Retinal pigment epithelial cell (primary cell): ENCODE measurements at regions not wholly inside any gene's neighbourhood (a gene's known extent, or its start where the extent isn't known, plus 50 kb on each side); places are given as distances from the start of the nearest gene placed in this dataset.

ENCODE experiments used
- DNase-seq: peaks from one replicate; pipeline ENCODE4 v3.0.0-alpha.2; 2010; ENCODE audit warnings: low read depth
- H3K4me3 ChIP-seq: 2 replicates; pipeline ENCODE4 v1.5.1; 2011; ENCODE audit warnings: mild to moderate bottlenecking, low read length, control low read depth, moderate library complexity
- TF ChIP-seq, protein P1 (sequence below): conservative IDR thresholded peaks from 2 replicates; pipeline ENCODE4 v1.5.1; 2011; ENCODE audit warnings: low read depth, low read length, control low read depth, inconsistent platforms

GRCh38 chr6:28643017-28643740 lies 117.5 kb downstream of the GPX5 start:
- DNase-seq: peak; percentile 16
- no peak overlapping the region for H3K4me3 ChIP-seq
- TF ChIP-seq, protein P1, sequence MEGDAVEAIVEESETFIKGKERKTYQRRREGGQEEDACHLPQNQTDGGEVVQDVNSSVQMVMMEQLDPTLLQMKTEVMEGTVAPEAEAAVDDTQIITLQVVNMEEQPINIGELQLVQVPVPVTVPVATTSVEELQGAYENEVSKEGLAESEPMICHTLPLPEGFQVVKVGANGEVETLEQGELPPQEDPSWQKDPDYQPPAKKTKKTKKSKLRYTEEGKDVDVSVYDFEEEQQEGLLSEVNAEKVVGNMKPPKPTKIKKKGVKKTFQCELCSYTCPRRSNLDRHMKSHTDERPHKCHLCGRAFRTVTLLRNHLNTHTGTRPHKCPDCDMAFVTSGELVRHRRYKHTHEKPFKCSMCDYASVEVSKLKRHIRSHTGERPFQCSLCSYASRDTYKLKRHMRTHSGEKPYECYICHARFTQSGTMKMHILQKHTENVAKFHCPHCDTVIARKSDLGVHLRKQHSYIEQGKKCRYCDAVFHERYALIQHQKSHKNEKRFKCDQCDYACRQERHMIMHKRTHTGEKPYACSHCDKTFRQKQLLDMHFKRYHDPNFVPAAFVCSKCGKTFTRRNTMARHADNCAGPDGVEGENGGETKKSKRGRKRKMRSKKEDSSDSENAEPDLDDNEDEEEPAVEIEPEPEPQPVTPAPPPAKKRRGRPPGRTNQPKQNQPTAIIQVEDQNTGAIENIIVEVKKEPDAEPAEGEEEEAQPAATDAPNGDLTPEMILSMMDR: no peak

DNA sequence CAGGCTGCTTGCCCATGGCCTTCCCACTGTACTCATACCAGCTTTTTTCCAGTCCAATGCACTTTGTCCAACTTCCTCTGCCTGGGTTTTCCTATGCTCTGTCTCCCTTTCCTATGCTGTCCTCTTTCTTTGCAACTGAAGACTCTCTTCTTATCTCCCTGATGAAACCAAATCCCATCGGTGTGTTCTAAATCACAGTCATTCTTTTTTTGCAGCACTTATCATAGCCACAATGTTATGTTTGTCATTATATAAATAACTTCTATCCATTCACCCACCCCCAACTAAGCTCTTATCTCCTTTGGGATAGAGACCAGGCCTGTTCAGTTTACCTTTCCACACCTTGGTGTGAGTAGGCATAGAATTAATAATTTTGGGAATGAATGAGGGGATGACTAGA lies 121.0 kb downstream of the GPX5 start:
- DNase-seq: no peak
- H3K4me3 ChIP-seq: no peak overlapping the region
- TF ChIP-seq, protein P1: no peak

DNA sequence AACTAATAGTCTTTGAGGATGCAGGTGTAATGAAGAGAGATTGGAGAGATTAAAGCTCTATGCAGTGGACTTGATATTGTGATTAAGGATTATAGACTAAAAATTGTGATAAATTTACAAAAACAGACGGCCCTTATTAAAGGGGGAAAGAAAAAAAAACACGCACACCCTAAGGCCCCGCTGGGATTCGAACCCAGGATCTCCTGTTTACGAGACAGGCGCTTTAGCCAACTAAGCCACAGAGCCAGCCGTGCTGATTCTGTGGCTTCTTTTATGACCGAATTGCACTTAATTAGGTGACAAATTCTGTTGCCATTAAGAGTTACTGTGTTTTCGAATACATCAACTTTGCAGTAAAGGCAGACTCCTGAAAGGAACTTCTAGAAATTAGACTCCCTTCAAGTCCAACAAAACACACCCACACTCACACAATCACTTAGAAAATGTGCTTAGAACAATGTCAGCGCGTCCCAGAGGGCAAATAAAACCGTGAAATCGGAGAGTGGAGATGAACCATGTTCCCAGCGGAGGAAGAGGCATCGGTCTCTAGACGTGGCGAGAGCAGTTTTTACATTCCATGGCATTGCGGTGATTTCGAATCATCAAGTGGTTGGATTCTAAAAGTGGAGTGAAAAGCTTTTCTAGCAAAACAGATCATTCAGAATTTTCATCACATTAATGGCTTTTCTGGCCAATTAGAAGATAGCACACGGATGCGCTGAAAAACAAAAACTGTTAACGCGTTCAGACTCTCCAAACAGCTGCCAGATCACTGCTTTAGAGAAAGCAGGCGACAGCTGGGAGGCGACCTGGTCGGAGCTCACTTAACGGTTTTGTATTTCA lies 122.6 kb downstream of the GPX5 start:
- peak overlapping the region; percentile 79 for H3K4me3 ChIP-seq
- peak; percentile 34 for DNase-seq
- TF ChIP-seq, protein P1: no peak

- H3K4me3 ChIP-seq: peak overlapping the region; percentile 79
- TF ChIP-seq, protein P1: no peak
- DNase-seq: no peak
Measured at GRCh38 chr6:28648878-28649375, 123.2 kb downstream of the GPX5 start.

- TF ChIP-seq, protein P1: no peak
- DNase-seq: no peak
- no peak overlapping the region for H3K4me3 ChIP-seq
Measured at GRCh38 chr6:28651161-28651560, 125.5 kb downstream of the GPX5 start.

DNA sequence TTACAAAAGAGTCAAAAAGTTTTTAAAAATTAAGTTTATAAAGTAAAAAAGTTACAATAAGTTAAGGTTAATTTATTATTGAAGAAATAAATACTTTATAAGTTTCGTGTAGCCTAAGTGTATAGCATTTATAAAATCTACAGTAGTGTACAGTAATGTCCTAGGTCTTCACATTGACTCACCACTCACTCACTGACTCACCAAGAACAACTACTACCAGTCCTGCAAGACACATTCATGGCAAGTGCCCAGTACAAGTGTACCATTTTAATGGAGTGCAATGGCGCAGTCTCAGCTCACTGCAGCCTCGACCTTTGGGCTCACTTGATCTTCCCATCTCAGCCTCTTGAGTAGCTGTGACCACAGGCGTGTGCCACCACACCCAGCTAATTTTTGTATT lies 128.2 kb downstream of the GPX5 start:
- DNase-seq: no peak
- TF ChIP-seq, protein P1: no peak

More for the DNA sequence above, 128.2 kb downstream of the GPX5 start:
- no peak overlapping the region for H3K4me3 ChIP-seq
